Parathyroid adenoma (tissue), 2 donors: ENCODE measurements at regions not wholly inside any gene's neighbourhood (a gene's known extent, or its start where the extent isn't known, plus 50 kb on each side); places are given as distances from the start of the nearest gene placed in this dataset.
"Not testable (repeated sequence)": the region's sequence is repeated elsewhere in the genome, so short reads cannot be mapped to it uniquely, and the experiment has no call there.

ENCODE experiments used
- H2AFZ ChIP-seq: fragments of 300-600 bp; sonication (generic); one replicate; pipeline ENCODE4 v1.7.0; 2017; ENCODE audit warnings: antibody characterized with exemption, mild to moderate bottlenecking
- H3K27ac ChIP-seq: fragments of 300-600 bp; sonication (generic); one replicate; pipeline ENCODE4 v1.7.0; 2017
- H3K27me3 ChIP-seq: fragments of 300-600 bp; sonication (generic); one replicate; pipeline ENCODE4 v1.7.0; 2017; ENCODE audit warnings: low read length; ENCODE audit not compliant: control insufficient read depth, insufficient read depth
- H3K36me3 ChIP-seq: fragments of 300-600 bp; sonication (generic); one replicate; pipeline ENCODE4 v1.7.0; 2017; ENCODE audit warnings: low read length; ENCODE audit not compliant: control insufficient read depth, insufficient read depth
- H3K4me1 ChIP-seq: fragments of 300-600 bp; sonication (generic); one replicate; pipeline ENCODE4 v1.7.0; 2017; ENCODE audit warnings: control low read depth
- H3K4me2 ChIP-seq: fragments of 300-600 bp; sonication (generic); one replicate; pipeline ENCODE4 v1.7.0; 2017; ENCODE audit warnings: low read length
- H3K4me3 ChIP-seq: fragments of 300-600 bp; sonication (generic); one replicate; pipeline ENCODE4 v1.7.0; 2017; ENCODE audit warnings: low read depth, low read length
- H3K79me2 ChIP-seq: fragments of 300-600 bp; sonication (generic); one replicate; pipeline ENCODE4 v1.7.0; 2017; ENCODE audit warnings: control low read depth
- H3K9ac ChIP-seq: fragments of 300-600 bp; sonication (generic); one replicate; pipeline ENCODE4 v1.7.0; 2017; ENCODE audit warnings: mild to moderate bottlenecking
- H3K9me3 ChIP-seq: fragments of 300-600 bp; sonication (generic); one replicate; pipeline ENCODE4 v1.7.0; 2017; ENCODE audit warnings: low read length; ENCODE audit not compliant: control insufficient read depth
- TF ChIP-seq, protein P1 (sequence below): fragments of 300-600 bp; sonication (generic); IDR thresholded peaks from one replicate; pipeline ENCODE4 v1.7.0; 2017; ENCODE audit warnings: antibody characterized with exemption, mild to moderate bottlenecking
- donor health status: primary hyperparathyroidism.

GRCh38 chr4:116110713-116111112 lies 974.7 kb downstream of the TRAM1L1 start:
- H3K4me1 ChIP-seq, result no peaks in the 10 kb centered on the region
- H3K36me3 ChIP-seq, result no peaks in the 10 kb centered on the region
- H3K79me2 ChIP-seq, result no peaks in the 10 kb centered on the region
- no peak overlapping the region for H3K4me3 ChIP-seq
- H2AFZ ChIP-seq, result no peak overlapping the region
- H3K9ac ChIP-seq, result no peak overlapping the region
- no peaks in the 10 kb centered on the region for H3K9me3 ChIP-seq
- TF ChIP-seq, protein P1, sequence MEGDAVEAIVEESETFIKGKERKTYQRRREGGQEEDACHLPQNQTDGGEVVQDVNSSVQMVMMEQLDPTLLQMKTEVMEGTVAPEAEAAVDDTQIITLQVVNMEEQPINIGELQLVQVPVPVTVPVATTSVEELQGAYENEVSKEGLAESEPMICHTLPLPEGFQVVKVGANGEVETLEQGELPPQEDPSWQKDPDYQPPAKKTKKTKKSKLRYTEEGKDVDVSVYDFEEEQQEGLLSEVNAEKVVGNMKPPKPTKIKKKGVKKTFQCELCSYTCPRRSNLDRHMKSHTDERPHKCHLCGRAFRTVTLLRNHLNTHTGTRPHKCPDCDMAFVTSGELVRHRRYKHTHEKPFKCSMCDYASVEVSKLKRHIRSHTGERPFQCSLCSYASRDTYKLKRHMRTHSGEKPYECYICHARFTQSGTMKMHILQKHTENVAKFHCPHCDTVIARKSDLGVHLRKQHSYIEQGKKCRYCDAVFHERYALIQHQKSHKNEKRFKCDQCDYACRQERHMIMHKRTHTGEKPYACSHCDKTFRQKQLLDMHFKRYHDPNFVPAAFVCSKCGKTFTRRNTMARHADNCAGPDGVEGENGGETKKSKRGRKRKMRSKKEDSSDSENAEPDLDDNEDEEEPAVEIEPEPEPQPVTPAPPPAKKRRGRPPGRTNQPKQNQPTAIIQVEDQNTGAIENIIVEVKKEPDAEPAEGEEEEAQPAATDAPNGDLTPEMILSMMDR, result no peak
- H3K4me2 ChIP-seq, result no peak overlapping the region
- H3K27ac ChIP-seq, result no peak overlapping the region
- no peaks in the 10 kb centered on the region for H3K27me3 ChIP-seq

DNA sequence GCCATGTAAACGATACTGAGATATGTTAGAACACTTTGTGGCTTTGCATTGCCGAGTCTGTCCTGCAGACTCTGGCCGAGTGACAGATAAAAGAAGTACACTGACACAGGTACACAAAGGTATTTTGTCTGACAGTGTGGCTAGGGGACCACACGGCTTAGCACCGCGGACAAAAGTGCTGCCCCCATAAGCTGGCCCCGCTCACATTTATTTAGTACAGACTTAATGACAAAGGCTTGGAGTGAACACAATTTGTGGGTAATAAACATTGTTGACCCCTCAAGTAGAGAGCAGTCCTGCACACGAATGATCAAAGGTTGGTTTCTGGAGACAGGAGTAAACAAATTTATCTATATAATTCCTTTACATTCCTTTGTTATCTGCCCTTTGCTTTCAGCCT lies 976.8 kb downstream of the TRAM1L1 start:
- no peaks in the 10 kb centered on the region for H3K36me3 ChIP-seq
- no peaks in the 10 kb centered on the region for H3K4me1 ChIP-seq
- no peak overlapping the region for H3K9ac ChIP-seq
- no peaks in the 10 kb centered on the region for H3K79me2 ChIP-seq
- H3K4me3 ChIP-seq, result no peak overlapping the region
- TF ChIP-seq, protein P1, result no peak
- H2AFZ ChIP-seq, result no peak overlapping the region
- no peak overlapping the region for H3K27ac ChIP-seq
- H3K9me3 ChIP-seq, result no peaks in the 10 kb centered on the region
- no peaks in the 10 kb centered on the region for H3K27me3 ChIP-seq
- no peak overlapping the region for H3K4me2 ChIP-seq

- no peaks in the 10 kb centered on the region for H3K27me3 ChIP-seq
- TF ChIP-seq, protein P1, result no peak
- no peak overlapping the region for H3K4me3 ChIP-seq
- no peaks in the 10 kb centered on the region for H3K36me3 ChIP-seq
- H3K4me2 ChIP-seq, result no peak overlapping the region
- H3K9ac ChIP-seq, result no peak overlapping the region
- no peak overlapping the region for H2AFZ ChIP-seq
- H3K79me2 ChIP-seq, result no peaks in the 10 kb centered on the region
- no peaks in the 10 kb centered on the region for H3K4me1 ChIP-seq
- no peak overlapping the region for H3K27ac ChIP-seq
- no peaks in the 10 kb centered on the region for H3K9me3 ChIP-seq
These were observed 984.1 kb downstream of the TRAM1L1 start for GRCh38 chr4:116101321-116101720.

DNA sequence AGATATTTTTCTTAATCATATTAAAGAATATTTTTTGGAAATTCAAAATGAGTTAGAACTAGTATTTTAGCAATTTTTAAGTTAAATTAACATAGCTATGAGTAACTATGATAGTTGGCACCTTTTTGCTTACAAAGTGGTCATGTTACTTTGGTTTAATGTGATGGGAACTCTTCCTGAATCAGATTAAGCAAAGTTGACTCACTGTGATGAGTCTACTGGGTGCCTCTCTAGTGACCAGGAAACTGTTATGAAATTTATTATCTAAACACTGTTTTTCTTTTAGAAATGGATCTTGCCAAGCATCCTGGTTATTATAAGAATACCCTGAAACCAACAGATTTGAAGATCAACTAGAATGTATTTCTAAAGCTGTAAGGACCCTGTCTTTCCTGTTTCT lies 985.8 kb downstream of the TRAM1L1 start:
- Histone ChIP-seq H3K79me2 (no peaks in the 10 kb centered on the region), H3K4me1 (no peaks in the 10 kb centered on the region), H3K9ac (no peak overlapping the region), H3K36me3 (no peaks in the 10 kb centered on the region), H3K9me3 (no peaks in the 10 kb centered on the region), H3K27me3 (no peaks in the 10 kb centered on the region), H3K27ac (no peak overlapping the region), H3K4me3 (no peak overlapping the region), H2AFZ (no peak overlapping the region), H3K4me2 (no peak overlapping the region)
- TF ChIP-seq, protein P1, result no peak

- H3K27ac ChIP-seq, H3K27me3 ChIP-seq, H3K79me2 ChIP-seq, H3K4me3 ChIP-seq, H3K9ac ChIP-seq, H3K36me3 ChIP-seq, H2AFZ ChIP-seq, H3K9me3 ChIP-seq, H3K4me2 ChIP-seq, H3K4me1 ChIP-seq: not testable (repeated sequence)
These were observed 983.9 kb upstream of the NDST4 start for GRCh38 chr4:116097353-116097752.
